HepG2 (cell line): ENCODE measurements at regions not wholly inside any gene's neighbourhood (a gene's known extent, or its start where the extent isn't known, plus 50 kb on each side); places are given as distances from the start of the nearest gene placed in this dataset.

Experiments used
- ATM ChIP-seq: fragments of 450-650 bp; IDR thresholded peaks from 2 replicates; pipeline ENCODE4 v1.7.1; 2017; ENCODE audit warnings: mild to moderate bottlenecking, borderline replicate concordance
- DNMT1 ChIP-seq: sonication (generic); formaldehyde crosslinking; IDR thresholded peaks from 2 replicates; pipeline ENCODE4 v1.5.1; 2020; ENCODE audit warnings: mild to moderate bottlenecking, missing genetic modification reagents
- EP300 ChIP-seq, 3 experiments: sonication (generic) in 1 of 3; formaldehyde crosslinking in 1 of 3; IDR thresholded peaks; 2 replicates each; pipeline versions ENCODE4 v1.5.1 to v1.6.1; 2011 to 2020; ENCODE audit warnings: low read depth in 2 of 3, low read length in 2 of 3, borderline replicate concordance in 1 of 3, improper control_type of control experiment in 1 of 3, mild to moderate bottlenecking in 1 of 3, missing genetic modification reagents in 1 of 3, moderate library complexity in 1 of 3
- ISL2 ChIP-seq: sonication (generic); formaldehyde crosslinking; IDR thresholded peaks from 2 replicates; pipeline ENCODE4 v1.5.0; 2020; ENCODE audit warnings: missing genetic modification reagents
- KAT7 ChIP-seq: IDR thresholded peaks from 2 replicates; pipeline ENCODE4 v1.6.1; 2018; ENCODE audit warnings: borderline replicate concordance, missing compliant biosample characterization
- KDM6A ChIP-seq: IDR thresholded peaks from 2 replicates; pipeline ENCODE4 v1.6.1; 2016; ENCODE audit warnings: low read depth
- KLF12 ChIP-seq: sonication (generic); formaldehyde crosslinking; IDR thresholded peaks from 2 replicates; pipeline ENCODE4 v1.4.0; 2020; ENCODE audit warnings: missing genetic modification reagents, borderline replicate concordance
- MBNL3 ChIP-seq: fragments of 250-450 bp; sonication (Bioruptor Pico); conservative IDR thresholded peaks from 2 replicates; pipeline ENCODE4 v1.8.0; 2022; ENCODE audit warnings: mild to moderate bottlenecking, inconsistent platforms
- PRPF4 ChIP-seq: fragments of 200-400 bp; formaldehyde crosslinking; IDR thresholded peaks from 2 replicates; pipeline ENCODE4 v1.6.1; 2016; ENCODE audit warnings: low read length, low read depth; ENCODE audit not compliant: poor library complexity, severe bottlenecking
- REPIN1 ChIP-seq: sonication (generic); formaldehyde crosslinking; IDR thresholded peaks from 2 replicates; pipeline ENCODE4 v1.8.0; 2022; ENCODE audit warnings: missing genetic modification reagents, low read depth, mild to moderate bottlenecking, borderline replicate concordance
- RFX5 ChIP-seq: IDR thresholded peaks from 2 replicates; pipeline ENCODE4 v1.6.1; 2011; ENCODE audit warnings: low read depth, low read length, improper control_type of control experiment
- SIN3B ChIP-seq: fragments of 150-350 bp; IDR thresholded peaks from 2 replicates; pipeline ENCODE4 v1.6.1; 2014; ENCODE audit warnings: low read length
- SNRNP70 ChIP-seq: fragments of 200-400 bp; formaldehyde crosslinking; IDR thresholded peaks from 2 replicates; pipeline ENCODE4 v1.6.1; 2017; ENCODE audit warnings: mild to moderate bottlenecking, low read depth, low read length, moderate library complexity
- ZMYM4 ChIP-seq: sonication (generic); formaldehyde crosslinking; IDR thresholded peaks from 2 replicates; pipeline ENCODE4 v1.8.1; 2023; ENCODE audit warnings: mild to moderate bottlenecking, missing genetic modification reagents
- ZNF232 ChIP-seq: sonication (generic); formaldehyde crosslinking; IDR thresholded peaks from 2 replicates; pipeline ENCODE4 v1.4.0; 2020; ENCODE audit warnings: missing genetic modification reagents, borderline replicate concordance
- ZNF274 ChIP-seq: sonication (generic); formaldehyde crosslinking; IDR thresholded peaks from 2 replicates; pipeline ENCODE4 v1.5.1; 2020; ENCODE audit warnings: mild to moderate bottlenecking, missing genetic modification reagents
- ZNF430 ChIP-seq: sonication (generic); formaldehyde crosslinking; IDR thresholded peaks from 2 replicates; pipeline ENCODE4 v1.9.0; 2021; ENCODE audit warnings: mild to moderate bottlenecking, missing genetic modification reagents
- ZSCAN25 ChIP-seq: sonication (generic); formaldehyde crosslinking; IDR thresholded peaks from 2 replicates; pipeline ENCODE4 v1.8.0; 2022; ENCODE audit warnings: mild to moderate bottlenecking, missing genetic modification reagents
- ZSCAN31 ChIP-seq: sonication (generic); formaldehyde crosslinking; IDR thresholded peaks from 2 replicates; pipeline ENCODE4 v1.5.0; 2020; ENCODE audit warnings: low read depth, mild to moderate bottlenecking, missing genetic modification reagents
- TF ChIP-seq, protein P1 (sequence below): sonication (generic); formaldehyde crosslinking; IDR thresholded peaks from 2 replicates; pipeline ENCODE4 v1.4.0; 2020; ENCODE audit warnings: low read depth, missing genetic modification reagents
- TF ChIP-seq, protein P2 (sequence below): sonication (generic); formaldehyde crosslinking; IDR thresholded peaks from 2 replicates; pipeline ENCODE4 v1.9.0; 2022; ENCODE audit warnings: low read depth, missing genetic modification reagents
- TF ChIP-seq, protein P3 (sequence below): sonication (generic); formaldehyde crosslinking; IDR thresholded peaks from 2 replicates; pipeline ENCODE4 v1.8.1; 2023; ENCODE audit warnings: mild to moderate bottlenecking, moderate library complexity, missing genetic modification reagents
- TF ChIP-seq, protein P4 (sequence below): IDR thresholded peaks from 2 replicates; pipeline ENCODE4 v1.6.1; 2016; ENCODE audit warnings: low read depth, borderline replicate concordance

DNA sequence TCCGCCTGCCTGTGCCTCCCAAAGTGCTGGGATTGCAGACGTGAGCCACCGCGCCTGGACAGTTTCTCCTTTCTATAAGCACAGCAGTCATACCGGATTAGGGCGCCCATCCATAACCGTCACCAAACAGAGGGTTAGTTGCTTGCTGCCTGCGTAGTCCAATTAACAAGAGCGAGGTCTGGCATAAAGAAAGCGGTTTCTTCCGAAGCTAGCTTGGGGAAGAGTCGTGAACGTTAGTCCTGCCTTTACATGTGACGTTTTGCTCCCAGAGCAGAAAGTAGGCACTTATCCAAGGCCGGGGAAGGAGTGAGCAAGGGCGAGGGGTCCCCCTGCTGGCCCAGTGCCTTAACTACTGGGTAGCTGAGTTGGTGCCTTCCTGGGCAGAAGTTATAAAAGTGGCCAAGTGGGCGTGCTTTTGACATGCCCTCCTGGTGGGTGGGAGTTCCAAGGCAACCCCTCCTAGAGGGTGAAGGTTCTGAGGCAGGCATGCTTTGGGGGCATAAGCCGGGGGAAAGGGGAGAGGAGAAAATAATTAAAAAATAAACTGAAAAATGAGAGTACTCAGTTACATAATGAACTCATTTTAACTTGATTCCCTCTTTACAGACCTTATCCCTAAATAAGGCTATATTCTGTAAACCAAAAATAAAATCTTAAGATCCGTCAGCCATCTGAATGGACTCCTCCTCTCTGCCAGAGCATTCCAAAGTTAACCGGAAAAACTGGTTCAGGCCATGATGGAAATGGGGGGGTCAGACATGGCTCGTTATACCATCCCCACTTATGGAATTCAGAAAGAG lies 88.0 kb downstream of the FAM217A start (continued):
- TF ChIP-seq, protein P1, sequence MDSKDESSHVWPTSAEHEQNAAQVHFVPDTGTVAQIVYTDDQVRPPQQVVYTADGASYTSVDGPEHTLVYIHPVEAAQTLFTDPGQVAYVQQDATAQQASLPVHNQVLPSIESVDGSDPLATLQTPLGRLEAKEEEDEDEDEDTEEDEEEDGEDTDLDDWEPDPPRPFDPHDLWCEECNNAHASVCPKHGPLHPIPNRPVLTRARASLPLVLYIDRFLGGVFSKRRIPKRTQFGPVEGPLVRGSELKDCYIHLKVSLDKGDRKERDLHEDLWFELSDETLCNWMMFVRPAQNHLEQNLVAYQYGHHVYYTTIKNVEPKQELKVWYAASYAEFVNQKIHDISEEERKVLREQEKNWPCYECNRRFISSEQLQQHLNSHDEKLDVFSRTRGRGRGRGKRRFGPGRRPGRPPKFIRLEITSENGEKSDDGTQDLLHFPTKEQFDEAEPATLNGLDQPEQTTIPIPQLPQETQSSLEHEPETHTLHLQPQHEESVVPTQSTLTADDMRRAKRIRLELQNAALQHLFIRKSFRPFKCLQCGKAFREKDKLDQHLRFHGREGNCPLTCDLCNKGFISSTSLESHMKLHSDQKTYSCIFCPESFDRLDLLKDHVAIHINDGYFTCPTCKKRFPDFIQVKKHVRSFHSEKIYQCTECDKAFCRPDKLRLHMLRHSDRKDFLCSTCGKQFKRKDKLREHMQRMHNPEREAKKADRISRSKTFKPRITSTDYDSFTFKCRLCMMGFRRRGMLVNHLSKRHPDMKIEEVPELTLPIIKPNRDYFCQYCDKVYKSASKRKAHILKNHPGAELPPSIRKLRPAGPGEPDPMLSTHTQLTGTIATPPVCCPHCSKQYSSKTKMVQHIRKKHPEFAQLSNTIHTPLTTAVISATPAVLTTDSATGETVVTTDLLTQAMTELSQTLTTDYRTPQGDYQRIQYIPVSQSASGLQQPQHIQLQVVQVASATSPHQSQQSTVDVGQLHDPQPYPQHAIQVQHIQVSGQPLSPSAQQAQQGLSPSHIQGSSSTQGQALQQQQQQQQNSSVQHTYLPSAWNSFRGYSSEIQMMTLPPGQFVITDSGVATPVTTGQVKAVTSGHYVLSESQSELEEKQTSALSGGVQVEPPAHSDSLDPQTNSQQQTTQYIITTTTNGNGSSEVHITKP (CRISPR knock-in tag), result peak; percentile 29; the same call in 1 of the 2 replicates
- TF ChIP-seq ZSCAN31 (CRISPR knock-in tag) (0 out of 2 replicates have a peak, but pooled peaks have one; percentile 36), ATM (no peak), ZSCAN25 (CRISPR knock-in tag) (no peak), ZNF274 (no peak), RFX5 (no peak), ZMYM4 (CRISPR knock-in tag) (peak; percentile 58; the same call in 1 of the 2 replicates), KAT7 (CRISPR knock-in tag) (no peak), REPIN1 (CRISPR knock-in tag) (peak; percentile 60), EP300 (IDR thresholded peaks at IDR 0.05; ENCODE audit: low read depth in 2 of 2, low read length in 2 of 2) (no peak), EP300 (CRISPR knock-in tag; IDR thresholded peaks at IDR 0.05; ENCODE audit: borderline replicate concordance) (no peak), KLF12 (no peak), DNMT1 (no peak), SIN3B (no peak), ZNF232 (CRISPR knock-in tag) (peak; percentile 58; the same call in 1 of the 2 replicates), KDM6A (CRISPR knock-in tag) (no peak), SNRNP70 (no peak), ZNF430 (CRISPR knock-in tag) (peak; percentile 70; the same call in 1 of the 2 replicates), MBNL3 (CRISPR knock-in tag) (no peak), PRPF4 (no peak), ISL2 (0 out of 2 replicates have a peak, but pooled peaks have one; percentile 30)
- TF ChIP-seq, protein P2, sequence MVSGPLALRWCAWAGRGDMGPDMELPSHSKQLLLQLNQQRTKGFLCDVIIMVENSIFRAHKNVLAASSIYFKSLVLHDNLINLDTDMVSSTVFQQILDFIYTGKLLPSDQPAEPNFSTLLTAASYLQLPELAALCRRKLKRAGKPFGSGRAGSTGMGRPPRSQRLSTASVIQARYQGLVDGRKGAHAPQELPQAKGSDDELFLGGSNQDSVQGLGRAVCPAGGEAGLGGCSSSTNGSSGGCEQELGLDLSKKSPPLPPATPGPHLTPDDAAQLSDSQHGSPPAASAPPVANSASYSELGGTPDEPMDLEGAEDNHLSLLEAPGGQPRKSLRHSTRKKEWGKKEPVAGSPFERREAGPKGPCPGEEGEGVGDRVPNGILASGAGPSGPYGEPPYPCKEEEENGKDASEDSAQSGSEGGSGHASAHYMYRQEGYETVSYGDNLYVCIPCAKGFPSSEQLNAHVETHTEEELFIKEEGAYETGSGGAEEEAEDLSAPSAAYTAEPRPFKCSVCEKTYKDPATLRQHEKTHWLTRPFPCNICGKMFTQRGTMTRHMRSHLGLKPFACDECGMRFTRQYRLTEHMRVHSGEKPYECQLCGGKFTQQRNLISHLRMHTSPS, result 0 out of 2 replicates have a peak, but pooled peaks have one; percentile 28
- TF ChIP-seq, protein P3, sequence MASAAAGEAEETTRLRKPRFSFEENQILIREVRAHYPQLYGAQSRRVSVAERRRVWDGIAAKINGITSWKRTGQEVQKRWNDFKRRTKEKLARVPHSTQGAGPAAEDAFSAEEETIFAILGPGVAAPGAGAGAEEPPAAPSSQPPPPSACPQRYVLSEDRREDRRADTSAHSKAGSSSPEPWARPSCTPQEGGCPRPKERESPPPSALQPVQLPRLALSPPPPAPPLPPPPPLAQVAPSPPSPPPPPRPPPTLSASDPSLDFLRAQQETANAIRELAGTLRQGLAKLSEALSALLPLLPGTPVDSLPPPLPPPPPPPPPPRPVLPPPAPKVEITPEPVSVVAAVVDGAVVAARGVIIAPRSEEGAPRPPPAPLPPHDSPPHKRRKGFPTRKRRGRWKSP, result peak; percentile 41; the same call in 1 of the 2 replicates
- TF ChIP-seq, protein P4, sequence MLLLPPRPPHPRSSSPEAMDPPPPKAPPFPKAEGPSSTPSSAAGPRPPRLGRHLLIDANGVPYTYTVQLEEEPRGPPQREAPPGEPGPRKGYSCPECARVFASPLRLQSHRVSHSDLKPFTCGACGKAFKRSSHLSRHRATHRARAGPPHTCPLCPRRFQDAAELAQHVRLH (CRISPR knock-in tag), result 0 out of 2 replicates have a peak, but pooled peaks have one; percentile 54
